ENCODE measurements at regions not wholly inside any gene's neighbourhood (a gene's known extent, or its start where the extent isn't known, plus 50 kb on each side); places are given as distances from the start of the nearest gene placed in this dataset.

DNA sequence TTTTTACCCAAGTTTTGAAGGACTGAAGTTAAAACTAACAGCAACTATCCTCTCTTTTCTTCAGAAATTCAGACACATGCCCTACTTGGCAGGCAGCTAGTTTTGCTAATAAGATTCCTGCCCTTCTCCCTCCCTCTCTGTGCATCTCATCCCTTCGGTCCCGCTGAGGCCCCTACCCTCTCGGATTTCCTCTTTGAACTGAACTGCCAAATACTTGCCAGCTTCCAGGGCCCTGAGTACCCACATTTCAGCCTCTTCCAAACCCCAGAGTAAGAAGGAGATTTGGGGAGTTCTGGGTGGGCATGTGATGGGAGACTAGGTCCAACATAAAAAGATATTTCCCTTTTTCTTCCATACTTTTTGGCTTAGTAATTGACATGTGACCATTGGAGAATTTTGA, 116.5 kb upstream of the JUN start:
- TF ChIP-seq CTCF (IDR thresholded peaks at IDR 0.05) (no peak), POLR2A (IDR thresholded peaks at IDR 0.05) (no peak)
